Fibroblast of pulmonary artery (primary cell): ENCODE measurements at regions not wholly inside any gene's neighbourhood (a gene's known extent, or its start where the extent isn't known, plus 50 kb on each side); places are given as distances from the start of the nearest gene placed in this dataset.
"Not testable (repeated sequence)": the region's sequence is repeated elsewhere in the genome, so short reads cannot be mapped to it uniquely, and the experiment has no call there.

ENCODE experiments used
- DNase-seq: peaks from one replicate; pipeline ENCODE4 v3.0.0-alpha.2; 2010; ENCODE audit warnings: low read depth
- H3K4me3 ChIP-seq: replicated peaks from 2 replicates; pipeline ENCODE4 v1.5.1; 2011; ENCODE audit warnings: low read depth, mild to moderate bottlenecking, control low read depth, low read length, moderate library complexity
- CTCF ChIP-seq: IDR thresholded peaks from 2 replicates; pipeline ENCODE4 v1.5.1; 2011; ENCODE audit warnings: mild to moderate bottlenecking, control low read depth, low read length, inconsistent platforms; ENCODE audit errors: missing control alignments

GRCh38 chr4:66489370-66489769 is 819.1 kb upstream of the EPHA5 start:
- DNase-seq: peak; percentile 14
- no peak for TF ChIP-seq CTCF
- no peak overlapping the region for H3K4me3 ChIP-seq

GRCh38 chr4:66486068-66486467 is 815.8 kb upstream of the EPHA5 start:
- no peak overlapping the region for H3K4me3 ChIP-seq
- no peak for TF ChIP-seq CTCF
- no peak for DNase-seq

DNA sequence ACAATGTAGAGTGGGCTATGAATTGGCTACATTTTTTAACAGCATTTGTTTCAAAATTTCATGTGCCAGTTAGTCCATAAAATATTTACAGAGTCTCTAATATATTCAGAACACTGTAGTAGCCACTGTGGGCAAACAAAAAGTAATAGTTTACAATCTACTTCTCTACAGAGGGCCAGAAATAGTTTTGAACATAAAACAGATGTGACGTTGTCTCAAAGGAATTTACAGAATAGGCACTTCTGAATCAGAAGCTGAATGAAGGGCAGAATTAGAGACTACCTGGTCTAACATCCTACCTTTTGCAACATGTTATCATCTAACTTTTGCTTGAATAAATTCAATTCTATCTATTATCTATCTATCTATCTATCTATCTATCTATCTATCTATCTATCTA is 811.9 kb upstream of the EPHA5 start:
- no peak for TF ChIP-seq CTCF
- no peak overlapping the region for H3K4me3 ChIP-seq
- DNase-seq: no peak

- H3K4me3 ChIP-seq: no peak overlapping the region
- peak; percentile 35 for DNase-seq
- TF ChIP-seq CTCF: no peak
Measured at GRCh38 chr4:66475596-66475995, 805.3 kb upstream of the EPHA5 start.

DNA sequence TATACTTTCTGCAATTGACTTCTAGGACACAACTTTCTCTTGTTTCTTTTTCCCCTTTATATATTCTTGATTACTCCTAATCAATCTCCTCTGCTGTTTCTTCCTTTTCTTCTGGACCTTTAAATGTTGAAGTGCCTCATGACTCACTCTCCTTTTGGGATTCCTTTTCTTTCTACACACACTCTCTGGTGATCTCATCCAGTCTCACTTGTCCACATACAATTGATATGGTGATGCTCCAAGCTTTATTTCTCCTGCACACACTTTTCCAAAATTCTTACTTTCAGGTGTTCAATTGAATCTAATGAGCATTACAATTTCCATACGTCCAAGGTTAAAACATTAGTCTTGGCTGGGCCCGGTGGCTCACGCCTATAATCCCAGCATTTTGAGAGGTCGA is 794.8 kb upstream of the EPHA5 start:
- no peak for TF ChIP-seq CTCF
- peak; percentile 27 for DNase-seq
- H3K4me3 ChIP-seq: no peak overlapping the region

GRCh38 chr4:66462890-66463289 is 792.6 kb upstream of the EPHA5 start:
- DNase-seq, H3K4me3 ChIP-seq: not testable (repeated sequence)

GRCh38 chr4:66451741-66452140 is 781.5 kb upstream of the EPHA5 start:
- TF ChIP-seq CTCF: no peak
- DNase-seq: peak; percentile 15
- H3K4me3 ChIP-seq: no peak overlapping the region

- TF ChIP-seq CTCF: no peak
- no peak for DNase-seq
- no peak overlapping the region for H3K4me3 ChIP-seq
Measured at GRCh38 chr4:66443008-66443407, 772.7 kb upstream of the EPHA5 start.
